GM19238 (cell line): ENCODE measurements at regions not wholly inside any gene's neighbourhood (a gene's known extent, or its start where the extent isn't known, plus 50 kb on each side); places are given as distances from the start of the nearest gene placed in this dataset.
"Not testable (repeated sequence)": the region's sequence is repeated elsewhere in the genome, so short reads cannot be mapped to it uniquely, and the experiment has no call there.

Experiments used
- DNase-seq: peaks from one replicate; pipeline ENCODE4 v3.0.0; 2011; ENCODE audit warnings: low spot score; ENCODE audit not compliant: insufficient read length

DNA sequence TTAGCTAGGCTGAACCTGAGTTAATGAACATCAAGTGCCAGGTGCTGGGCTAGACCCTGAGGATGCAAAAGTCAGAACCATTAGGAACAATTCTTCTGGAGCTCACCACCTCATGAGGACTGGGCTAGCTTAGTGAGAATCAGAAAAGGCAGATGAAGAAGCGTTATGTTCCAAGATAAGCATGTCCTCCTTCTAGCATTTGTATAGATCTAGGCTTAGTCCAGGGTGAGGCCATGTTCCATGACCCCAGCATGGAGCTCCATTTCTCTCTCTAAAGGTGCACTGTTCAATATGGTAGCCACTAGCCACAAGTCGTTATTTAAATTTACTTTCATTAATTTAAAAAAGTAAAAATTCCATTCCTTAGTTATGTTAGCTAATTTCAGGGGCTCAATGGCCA is 365.3 kb upstream of the CCL2 start:
- no peak for DNase-seq

- no peak for DNase-seq
These were observed 362.1 kb upstream of the CCL2 start for GRCh38 chr17:33892717-33893591.

DNA sequence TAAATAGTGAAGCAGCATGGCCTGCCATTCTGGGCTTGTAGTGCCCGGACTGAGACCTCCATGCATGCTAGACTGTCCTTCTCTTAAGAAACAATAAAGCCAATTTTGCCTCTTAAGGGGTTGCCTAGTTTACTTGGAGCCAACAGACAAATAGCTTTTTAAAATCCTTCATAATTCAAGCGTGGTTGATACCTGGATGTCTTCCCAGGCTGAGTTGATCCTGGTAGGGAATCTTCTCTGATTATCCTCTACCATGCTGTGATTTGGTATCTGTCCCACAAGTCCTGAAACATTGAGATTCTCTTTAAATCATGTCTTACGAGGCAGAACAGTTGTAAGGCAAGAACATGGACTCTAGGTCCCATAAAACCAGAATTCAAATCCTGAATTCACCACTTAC is 359.6 kb upstream of the CCL2 start:
- DNase-seq: no peak

- no peak for DNase-seq
These were observed 358.8 kb upstream of the CCL2 start for GRCh38 chr17:33896263-33896662.

DNA sequence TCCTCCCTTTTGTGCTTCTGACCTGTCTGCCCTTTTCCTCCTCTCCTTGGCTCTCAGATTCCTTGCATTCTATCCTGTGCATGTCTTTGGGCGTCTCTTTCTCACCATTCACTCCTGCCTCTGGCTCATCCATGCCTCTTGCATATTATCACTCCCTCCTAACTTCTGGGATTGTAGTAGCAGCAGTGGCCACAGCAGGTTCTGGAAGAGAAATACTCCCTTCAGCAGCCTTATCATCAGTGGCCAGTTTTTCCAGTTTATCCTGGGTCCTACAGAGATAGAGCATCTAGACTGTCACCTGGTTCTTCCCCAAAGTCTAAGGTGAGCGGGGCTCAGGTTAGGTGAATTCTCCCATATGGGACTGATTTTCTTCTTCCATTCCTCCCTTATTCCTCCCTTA is 354.0 kb upstream of the CCL2 start:
- DNase-seq: no peak

- DNase-seq: no peak
These were observed 352.1 kb upstream of the CCL2 start for GRCh38 chr17:33902901-33903449.

GRCh38 chr17:33904476-33904875 is 350.6 kb upstream of the CCL2 start:
- no peak for DNase-seq

DNA sequence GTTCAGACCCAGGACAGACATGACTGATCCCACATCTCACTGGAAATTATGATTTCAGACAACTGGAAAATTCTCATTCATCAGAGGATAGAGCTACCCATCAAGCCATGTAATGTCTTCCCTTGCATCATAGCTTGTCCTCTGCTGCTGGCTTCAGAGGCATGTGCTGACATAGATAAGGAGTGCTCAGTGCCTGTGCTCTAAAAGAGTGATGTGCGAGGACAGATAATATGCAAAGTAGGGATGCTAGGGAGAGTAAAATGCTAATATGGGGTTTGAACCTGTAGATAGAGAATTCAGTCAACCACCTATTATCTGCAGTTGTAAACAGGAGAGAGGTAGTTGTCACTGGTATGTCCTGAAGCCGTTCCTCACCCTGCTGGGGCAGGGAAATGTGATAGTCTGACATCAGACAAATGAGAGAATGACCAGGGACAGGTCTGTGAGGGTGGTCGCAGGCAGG is 349.7 kb upstream of the CCL2 start:
- DNase-seq: no peak

GRCh38 chr17:33908363-33909064 is 346.6 kb upstream of the CCL2 start:
- DNase-seq: no peak

GRCh38 chr17:33910200-33910857 is 344.8 kb upstream of the CCL2 start:
- DNase-seq: no peak

- DNase-seq: no peak
These were observed 341.0 kb upstream of the CCL2 start for GRCh38 chr17:33914125-33914524.

DNA sequence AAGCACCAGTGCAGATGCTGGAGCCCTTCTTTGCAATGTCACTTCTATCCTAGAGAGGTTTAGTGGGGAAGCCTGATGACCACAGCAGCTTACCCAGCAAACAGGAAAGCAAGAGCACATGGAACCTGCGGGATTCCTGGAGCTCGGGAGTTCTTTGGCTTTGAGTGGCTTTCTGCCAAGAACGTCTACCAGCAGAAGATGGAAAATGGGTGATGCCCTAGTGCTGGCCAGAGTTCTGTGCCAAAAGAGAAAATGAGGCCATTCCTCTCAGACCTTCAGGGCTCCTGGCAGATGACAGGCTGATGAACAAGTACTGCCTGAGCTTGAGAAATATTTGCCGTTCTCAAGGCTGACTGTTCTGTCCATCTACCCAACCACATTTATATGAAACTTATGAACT is 332.1 kb upstream of the CCL2 start:
- no peak for DNase-seq

GRCh38 chr17:33924104-33924503 is 331.0 kb upstream of the CCL2 start:
- DNase-seq: no peak

GRCh38 chr17:33925649-33926048 is 329.4 kb upstream of the CCL2 start:
- no peak for DNase-seq

DNA sequence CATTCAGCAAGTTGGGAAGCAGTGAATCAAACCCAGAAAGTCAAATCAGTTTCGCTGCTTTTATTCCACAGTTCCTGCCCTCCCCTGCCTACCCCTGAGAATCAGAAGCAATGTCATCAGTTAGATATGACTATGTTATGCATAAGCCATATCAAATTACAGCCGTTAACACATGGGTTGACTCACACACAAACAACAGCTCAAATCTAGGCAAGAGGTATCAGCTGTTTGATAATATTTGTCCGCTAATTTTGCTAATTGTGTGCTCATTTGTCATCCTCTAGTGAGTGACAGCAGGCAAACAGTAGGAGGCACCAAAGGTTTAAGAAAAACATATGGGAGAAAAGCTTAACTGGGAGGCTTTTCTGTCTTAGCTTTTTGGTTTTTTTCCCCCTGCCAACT is 327.4 kb upstream of the CCL2 start:
- DNase-seq: peak; percentile 7

DNA sequence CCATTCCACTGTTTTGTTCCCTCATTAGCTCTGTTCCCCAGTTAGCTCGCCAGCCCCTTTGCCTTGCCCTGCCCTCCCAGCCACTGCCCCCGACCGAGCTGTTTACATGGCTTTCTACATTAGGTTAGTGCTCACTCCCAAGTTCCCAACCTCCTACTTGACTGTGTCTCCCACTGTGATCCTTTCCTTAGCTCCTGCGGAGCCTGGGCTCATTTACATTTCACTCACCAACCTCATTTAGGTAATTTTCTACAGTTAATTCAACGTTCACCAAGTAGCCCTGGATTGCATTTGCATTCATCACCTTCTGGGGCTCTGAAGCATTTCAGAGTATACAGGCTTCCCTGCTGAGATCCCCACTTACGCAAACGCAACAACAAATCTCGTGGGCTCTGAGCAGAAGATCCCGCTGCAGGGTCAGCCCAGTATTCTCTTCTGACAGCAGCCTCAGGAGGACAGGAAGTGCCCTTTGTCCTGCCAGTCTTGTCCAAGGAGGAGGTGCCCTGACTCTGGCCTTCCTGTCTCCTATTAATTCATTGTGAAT is 325.8 kb upstream of the CCL2 start:
- DNase-seq: no peak

DNA sequence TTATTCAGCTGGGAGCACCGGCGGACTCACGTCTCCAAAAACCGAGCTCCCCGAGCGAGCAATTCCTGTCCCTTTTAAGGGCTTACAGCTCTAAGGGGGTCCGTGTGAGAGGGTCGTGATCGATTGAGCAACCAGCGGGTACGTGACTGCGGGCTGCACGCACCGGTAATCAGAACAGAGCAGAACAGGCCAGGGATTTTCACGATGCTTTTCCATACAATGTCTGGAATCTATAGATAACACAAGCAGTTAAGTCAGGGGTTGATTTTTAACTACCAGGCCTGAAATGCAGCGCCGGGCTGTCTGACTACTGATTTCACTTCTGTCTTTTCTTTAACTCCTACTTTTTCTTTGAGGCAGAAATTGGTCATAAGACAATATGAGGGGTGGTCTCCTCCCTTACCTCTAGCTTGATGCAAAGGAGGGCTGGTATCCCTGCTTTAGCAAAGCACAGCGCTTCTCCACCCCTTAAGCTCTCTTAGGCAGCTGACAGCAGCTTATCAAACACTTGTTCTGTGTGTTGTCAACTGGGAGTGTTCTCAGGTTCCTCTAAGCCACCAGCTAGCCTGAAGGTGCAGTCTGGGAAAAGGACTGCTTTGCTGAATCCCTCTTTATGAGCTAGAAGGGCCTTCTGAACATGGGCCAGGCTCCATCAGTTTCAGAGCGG is 323.8 kb upstream of the CCL2 start:
- not testable (repeated sequence) for DNase-seq

DNA sequence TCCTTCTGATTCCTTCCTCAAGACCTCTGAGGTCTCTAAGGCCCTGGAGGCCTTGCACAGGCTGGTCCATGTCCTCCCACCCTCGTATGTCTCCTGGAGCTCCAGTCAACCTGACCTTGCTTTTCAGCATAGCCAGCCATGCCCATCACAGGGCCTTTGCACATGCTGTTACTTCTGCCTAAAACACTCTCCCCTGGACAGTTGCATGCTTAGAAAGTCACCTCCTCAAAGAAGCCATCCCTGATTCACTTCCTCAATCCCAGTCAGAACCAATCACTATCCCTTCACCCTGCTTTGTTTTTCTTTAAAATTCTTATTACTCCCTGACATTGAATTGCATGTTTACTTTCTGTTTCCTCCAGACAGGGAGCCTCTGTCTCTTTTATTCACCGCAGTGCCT is 322.1 kb upstream of the CCL2 start:
- DNase-seq: no peak

DNA sequence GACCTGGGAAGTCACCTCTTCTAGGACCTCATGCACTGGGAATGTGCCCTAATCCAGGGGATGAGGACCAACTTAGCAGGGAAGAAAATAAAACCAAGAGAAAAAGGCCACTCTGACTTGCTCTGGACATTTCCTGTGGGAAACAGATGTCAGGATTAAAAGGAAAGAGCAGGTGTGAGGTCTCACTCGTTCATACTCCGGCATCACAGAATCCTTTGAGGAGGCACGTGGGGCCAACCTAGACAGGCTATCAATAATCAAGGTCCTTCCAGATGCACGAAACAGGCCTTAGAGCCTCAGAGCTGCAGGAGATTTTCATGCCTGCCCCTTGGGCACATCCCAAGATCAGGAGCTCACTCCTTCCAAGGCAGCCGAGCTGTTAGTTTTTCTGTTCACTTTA is 321.5 kb upstream of the CCL2 start:
- DNase-seq: no peak

DNA sequence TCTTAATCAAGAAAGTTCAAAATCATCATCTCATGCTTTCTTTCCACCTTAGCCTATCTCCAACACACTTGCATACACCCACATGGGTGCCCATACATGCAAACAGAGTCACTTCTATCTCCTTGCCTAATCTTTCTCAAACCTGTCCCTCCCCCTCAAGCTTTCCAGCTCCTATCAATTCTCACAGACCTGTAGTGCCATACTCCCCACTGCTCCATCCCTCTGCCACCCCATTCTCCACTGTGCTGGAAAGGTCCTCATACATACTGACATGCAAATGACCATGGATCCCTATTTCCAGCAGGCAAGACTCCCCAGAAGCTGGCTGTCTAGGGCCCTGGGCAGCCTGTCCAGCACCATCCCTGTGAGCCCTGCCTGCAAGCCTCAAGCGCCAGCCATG is 320.4 kb upstream of the CCL2 start:
- DNase-seq: no peak

- DNase-seq: no peak
These were observed 319.3 kb upstream of the CCL2 start for GRCh38 chr17:33935822-33936221.
